Ectodermal cell (in vitro differentiated cells): ENCODE measurements at regions not wholly inside any gene's neighbourhood (a gene's known extent, or its start where the extent isn't known, plus 50 kb on each side); places are given as distances from the start of the nearest gene placed in this dataset.

Experiments used
- H3K27ac ChIP-seq: 2 replicates; pipeline ENCODE4 v1.7.0; 2013; ENCODE audit warnings: mild to moderate bottlenecking, low read depth, low read length; ENCODE audit not compliant: insufficient read depth, poor library complexity, severe bottlenecking
- H3K27me3 ChIP-seq: 2 replicates; pipeline ENCODE4 v1.7.0; 2013; ENCODE audit warnings: mild to moderate bottlenecking, low read length; ENCODE audit not compliant: insufficient read depth, control insufficient read depth, poor library complexity, severe bottlenecking
- H3K36me3 ChIP-seq: one replicate; pipeline ENCODE4 v1.7.0; 2013; ENCODE audit warnings: low read length; ENCODE audit not compliant: control insufficient read depth, insufficient read depth
- H3K4me1 ChIP-seq: one replicate; pipeline ENCODE4 v1.7.0; 2013; ENCODE audit warnings: low read length; ENCODE audit not compliant: control insufficient read depth, insufficient read depth
- H3K4me3 ChIP-seq: 2 replicates; pipeline ENCODE4 v1.7.0; 2013; ENCODE audit warnings: low read depth, low read length, control low read depth; ENCODE audit not compliant: insufficient read depth
- H3K9me3 ChIP-seq: 2 replicates; pipeline ENCODE4 v1.7.0; 2013; ENCODE audit warnings: mild to moderate bottlenecking, low read length, moderate library complexity; ENCODE audit not compliant: control insufficient read depth
- WGBS, 2 experiments: methylation state at CpG; one replicate each; pipeline ENCODE4 v1.1.7; 2013; ENCODE audit warnings: missing lambda C conversion rate in 2 of 2; 5-methylcytosine and 5-hydroxymethylcytosine counted together

- no peaks in the 10 kb centered on the region for H3K4me1 ChIP-seq
Measured at GRCh38 chr22:49617866-49618676, 209.6 kb downstream of the BRD1 start.

GRCh38 chr22:49617264-49617663 lies 210.4 kb downstream of the BRD1 start:
- no peaks in the 10 kb centered on the region for H3K9me3 ChIP-seq
- H3K27me3 ChIP-seq = no peaks in the 10 kb centered on the region
- no peak overlapping the region for H3K4me3 ChIP-seq
- no peaks in the 10 kb centered on the region for H3K36me3 ChIP-seq
- H3K4me1 ChIP-seq = no peaks in the 10 kb centered on the region
- no peak overlapping the region for H3K27ac ChIP-seq
- 77 to 83% methylated on average over 6 of the region's 6 CpGs for WGBS, 2 experiments

More at GRCh38 chr22:49617866-49618676, 209.6 kb downstream of the BRD1 start:
- no peaks in the 10 kb centered on the region for H3K9me3 ChIP-seq
- no peaks in the 10 kb centered on the region for H3K27me3 ChIP-seq
- H3K4me3 ChIP-seq = no peak overlapping the region
- no peaks in the 10 kb centered on the region for H3K36me3 ChIP-seq
- no peak overlapping the region for H3K27ac ChIP-seq
- WGBS, 2 experiments = 88 to 90% methylated on average over 23 of the region's 23 CpGs

GRCh38 chr22:49616356-49617231 lies 211.1 kb downstream of the BRD1 start:
- no peaks in the 10 kb centered on the region for H3K4me1 ChIP-seq
- no peak overlapping the region for H3K27ac ChIP-seq
- H3K36me3 ChIP-seq = no peaks in the 10 kb centered on the region
- no peaks in the 10 kb centered on the region for H3K27me3 ChIP-seq
- no peaks in the 10 kb centered on the region for H3K9me3 ChIP-seq
- no peak overlapping the region for H3K4me3 ChIP-seq
- 92 to 93% methylated on average over 37 of the region's 37 CpGs for WGBS, 2 experiments

GRCh38 chr22:49614966-49615965 lies 212.4 kb downstream of the BRD1 start:
- no peaks in the 10 kb centered on the region for H3K27me3 ChIP-seq
- no peak overlapping the region for H3K4me3 ChIP-seq
- H3K27ac ChIP-seq = no peak overlapping the region
- no peaks in the 10 kb centered on the region for H3K36me3 ChIP-seq
- no peaks in the 10 kb centered on the region for H3K9me3 ChIP-seq
- H3K4me1 ChIP-seq = no peaks in the 10 kb centered on the region
- 94 to 95% methylated on average over 77 of the region's 77 CpGs for WGBS, 2 experiments

- H3K27ac ChIP-seq = no peak overlapping the region
- no peaks in the 10 kb centered on the region for H3K9me3 ChIP-seq
- 87 to 92% methylated on average over 18 of the region's 18 CpGs for whole genome bisulfite sequencing, 2 experiments
- H3K4me1 ChIP-seq = no peaks in the 10 kb centered on the region
- no peaks in the 10 kb centered on the region for H3K36me3 ChIP-seq
- H3K4me3 ChIP-seq = no peak overlapping the region
- H3K27me3 ChIP-seq = no peaks in the 10 kb centered on the region
Measured at GRCh38 chr22:49613511-49614270, 214.0 kb downstream of the BRD1 start.

- Histone ChIP-seq H3K4me3 (no peak overlapping the region), H3K4me1 (no peaks in the 10 kb centered on the region), H3K27ac (no peak overlapping the region), H3K36me3 (no peaks in the 10 kb centered on the region), H3K27me3 (no peaks in the 10 kb centered on the region), H3K9me3 (no peaks in the 10 kb centered on the region)
- 92 to 95% methylated on average over 5 of the region's 5 CpGs for WGBS, 2 experiments
Measured at GRCh38 chr22:49613108-49613507, 214.6 kb downstream of the BRD1 start.

- H3K4me1 ChIP-seq = no peaks in the 10 kb centered on the region
- H3K36me3 ChIP-seq = no peaks in the 10 kb centered on the region
- no peaks in the 10 kb centered on the region for H3K27me3 ChIP-seq
- H3K27ac ChIP-seq = no peak overlapping the region
- WGBS, 2 experiments = 94 to 95% methylated on average over 24 of the region's 24 CpGs
- no peak overlapping the region for H3K4me3 ChIP-seq
- H3K9me3 ChIP-seq = no peaks in the 10 kb centered on the region
Measured at GRCh38 chr22:49609207-49609876, 218.3 kb downstream of the BRD1 start.

GRCh38 chr22:49608660-49609059 lies 219.0 kb downstream of the BRD1 start:
- no peak overlapping the region for H3K27ac ChIP-seq
- WGBS, 2 experiments = 94 to 96% methylated on average over 14 of the region's 14 CpGs

GRCh38 chr22:49608228-49608627 lies 219.4 kb downstream of the BRD1 start:
- no peak overlapping the region for H3K27ac ChIP-seq
- H3K9me3 ChIP-seq = no peaks in the 10 kb centered on the region
- no peak overlapping the region for H3K4me3 ChIP-seq
- H3K4me1 ChIP-seq = no peaks in the 10 kb centered on the region
- H3K36me3 ChIP-seq = no peaks in the 10 kb centered on the region
- 93 to 94% methylated on average over 8 of the region's 8 CpGs for WGBS, 2 experiments
- no peaks in the 10 kb centered on the region for H3K27me3 ChIP-seq

More at GRCh38 chr22:49608660-49609059, 219.0 kb downstream of the BRD1 start:
- no peaks in the 10 kb centered on the region for H3K36me3 ChIP-seq
- no peak overlapping the region for H3K4me3 ChIP-seq
- H3K9me3 ChIP-seq = no peaks in the 10 kb centered on the region
- no peaks in the 10 kb centered on the region for H3K4me1 ChIP-seq
- no peaks in the 10 kb centered on the region for H3K27me3 ChIP-seq
